OCI-LY7 (cell line): ENCODE measurements at regions not wholly inside any gene's neighbourhood (a gene's known extent, or its start where the extent isn't known, plus 50 kb on each side); places are given as distances from the start of the nearest gene placed in this dataset.

Experiments
- BruUV-seq: library from RNA; stranded (reverse); fragments of 400-500 nt; replicated peaks from 2 replicates; lab custom pipeline; 2021; lab: Mats Ljungman, UMichigan
- CTCF ChIA-PET: fragments of 300-600 bp; sonication (Branson Sonifier 250); formaldehyde crosslinking; loops from one replicate; lab custom pipeline; 2022; ENCODE audit warnings: antibody characterized with exemption; ENCODE audit not compliant: unreplicated experiment; lab: Charles Lee
- POLR2A ChIA-PET: fragments of 300-600 bp; sonication (Branson Sonifier 250); formaldehyde crosslinking; loops from one replicate; lab custom pipeline; 2022; ENCODE audit warnings: antibody characterized with exemption; lab: Charles Lee
- DNase-seq: peaks from one replicate; pipeline ENCODE4 v3.0.0-alpha.2; 2015; ENCODE audit warnings: low spot score
- H2AFZ ChIP-seq: fragments of 200-600 bp; sonication (generic), shearing (Covaris generic); 2 replicates; pipeline ENCODE4 v1.6.1; 2014; ENCODE audit warnings: mild to moderate bottlenecking, antibody characterized with exemption, low read length, moderate library complexity
- H3K27ac ChIP-seq: fragments of 200-600 bp; sonication (generic); 2 replicates; pipeline ENCODE4 v1.5.1; 2014; ENCODE audit warnings: mixed run types, low read depth, mild to moderate bottlenecking, moderate library complexity, low read length, inconsistent platforms; ENCODE audit not compliant: poor library complexity, severe bottlenecking
- H3K36me3 ChIP-seq: fragments of 200-600 bp; sonication (generic); 2 replicates; pipeline ENCODE4 v1.6.1; 2014; ENCODE audit warnings: mild to moderate bottlenecking, antibody characterized with exemption, low read length, moderate library complexity, mixed read lengths; ENCODE audit not compliant: insufficient read depth
- H3K4me1 ChIP-seq: fragments of 200-600 bp; sonication (generic); 2 replicates; pipeline ENCODE4 v1.5.1; 2014; ENCODE audit warnings: mild to moderate bottlenecking, low read length; ENCODE audit not compliant: insufficient read depth, poor library complexity, severe bottlenecking
- H3K4me2 ChIP-seq: fragments of 200-600 bp; sonication (generic); 2 replicates; pipeline ENCODE4 v1.6.1; 2014; ENCODE audit warnings: mild to moderate bottlenecking, low read length
- H3K4me3 ChIP-seq: fragments of 200-600 bp; sonication (generic); 2 replicates; pipeline ENCODE4 v1.5.1; 2014; ENCODE audit warnings: mild to moderate bottlenecking, low read depth, low read length; ENCODE audit not compliant: poor library complexity, severe bottlenecking
- H3K79me2 ChIP-seq: fragments of 200-600 bp; sonication (generic); 2 replicates; pipeline ENCODE4 v1.6.1; 2016; ENCODE audit warnings: low read depth, mild to moderate bottlenecking, low read length, moderate library complexity, mixed read lengths; ENCODE audit not compliant: insufficient read depth
- H3K9me2 ChIP-seq: fragments of 200-600 bp; sonication (generic); 2 replicates; pipeline ENCODE4 v1.6.1; 2016; ENCODE audit warnings: mild to moderate bottlenecking, low read length, mixed read lengths; ENCODE audit not compliant: insufficient read depth
- H3K9me3 ChIP-seq: fragments of 200-600 bp; sonication (generic); 2 replicates; pipeline ENCODE4 v1.6.1; 2014; ENCODE audit warnings: mild to moderate bottlenecking, mixed run types, low read length, mixed read lengths
- H4K20me1 ChIP-seq: fragments of 200-600 bp; sonication (generic); 2 replicates; pipeline ENCODE4 v1.6.1; 2014; ENCODE audit warnings: mild to moderate bottlenecking, antibody characterized with exemption, low read length, moderate library complexity, mixed read lengths; ENCODE audit not compliant: insufficient read depth
- CTCF ChIP-seq: fragments of 200-600 bp; sonication (generic); conservative IDR thresholded peaks from 2 replicates; pipeline ENCODE4 v1.5.1; 2014; ENCODE audit warnings: mild to moderate bottlenecking, antibody characterized with exemption, low read length, moderate library complexity, mixed read lengths
- EZH2phosphoT487 ChIP-seq: fragments of 200-600 bp; sonication (generic); IDR thresholded peaks from 2 replicates; pipeline ENCODE4 v1.6.1; 2018; ENCODE audit warnings: low read depth, borderline replicate concordance, mild to moderate bottlenecking, mixed run types, antibody characterized with exemption, low read length, moderate library complexity, mixed read lengths
- intact Hi-C: fragments of 100-400 bp; cut with micrococcal nuclease; formaldehyde crosslinking; loops from one replicate; pipeline ENCODE4 v1.10.0; 2022; ENCODE audit not compliant: unreplicated experiment

- Histone ChIP-seq H3K79me2 (no peaks in the 10 kb centered on the region), H2AFZ (no peak overlapping the region), H3K36me3 (0 out of 2 replicates have a peak, but pooled peaks cover 10% of the 10 kb centered on the region), H4K20me1 (no peaks in the 10 kb centered on the region), H3K9me2 (no peaks in the 10 kb centered on the region), H3K4me2 (no peak overlapping the region), H3K9me3 (no peaks in the 10 kb centered on the region), H3K4me1 (peaks cover 13% of the 10 kb centered on the region), H3K4me3 (no peak overlapping the region), H3K27ac (no peak overlapping the region)
- DNase-seq = no peak
- intact Hi-C loops = no loop called here
- no TSS peak for BruUV-seq
- TF ChIP-seq CTCF = no peak
- TF ChIP-seq EZH2phosphoT487 = no peak
- ChIA-PET POLR2A (interaction anchor here (0.7 to 1.3 kb wide), 5 partner anchors 9 to 143 kb away, joined by 3 to 6 read pairs (median 4); no protein-coding TSS in a partner anchor), CTCF (no interaction called here)
Observed at GRCh38 chr3:56981445-56982230, 78.8 kb upstream of the SPATA12 start.

DNA sequence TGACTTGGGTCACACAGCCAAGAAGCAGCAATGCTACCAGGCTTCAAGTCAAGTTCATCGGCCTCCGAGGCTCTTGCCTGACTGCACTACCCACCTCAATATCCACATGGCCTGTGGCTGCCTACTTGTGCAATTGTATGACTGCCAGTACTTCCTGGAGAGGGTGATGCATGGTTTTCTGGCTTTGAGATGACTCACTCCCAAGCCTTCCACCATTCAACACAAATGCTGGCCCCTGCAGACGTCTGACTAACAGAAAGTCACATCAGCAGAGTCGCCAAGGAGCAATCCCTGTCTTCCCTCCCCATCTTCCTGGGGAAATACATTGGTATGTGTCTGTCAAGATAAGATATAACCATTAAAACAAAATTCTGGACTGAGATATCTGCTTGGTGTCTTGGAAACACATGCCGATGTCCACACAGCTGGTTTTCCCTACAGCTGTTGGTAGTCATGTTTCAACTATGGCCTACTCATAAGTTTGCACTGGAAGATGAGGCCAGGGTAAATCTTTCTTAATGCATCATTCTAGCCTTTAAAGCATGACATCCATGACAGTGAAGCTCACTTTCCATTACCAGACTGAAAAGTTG is 79.6 kb upstream of the SPATA12 start:
- Histone ChIP-seq H4K20me1 (no peaks in the 10 kb centered on the region), H3K4me2 (no peak overlapping the region), H3K9me3 (no peaks in the 10 kb centered on the region), H3K27ac (no peak overlapping the region), H2AFZ (no peak overlapping the region), H3K36me3 (0 out of 2 replicates have a peak, but pooled peaks cover 10% of the 10 kb centered on the region), H3K4me3 (no peak overlapping the region), H3K4me1 (peaks cover 6% of the 10 kb centered on the region), H3K9me2 (no peaks in the 10 kb centered on the region), H3K79me2 (no peaks in the 10 kb centered on the region)
- no peak for DNase-seq
- CTCF ChIA-PET = no interaction called here
- POLR2A ChIA-PET = interaction anchor here (1.2 to 1.3 kb wide), 2 partner anchors 11 to 64 kb away, joined by 4 to 6 read pairs; no protein-coding TSS in a partner anchor
- no peak for TF ChIP-seq EZH2phosphoT487
- no peak for TF ChIP-seq CTCF
- no TSS peak for BruUV-seq
- intact Hi-C loops = no loop called here

GRCh38 chr3:56980243-56980642 is 80.2 kb upstream of the SPATA12 start:
- Histone ChIP-seq H3K4me2 (no peak overlapping the region), H3K36me3 (0 out of 2 replicates have a peak, but pooled peaks cover 10% of the 10 kb centered on the region), H3K9me3 (no peaks in the 10 kb centered on the region), H4K20me1 (no peaks in the 10 kb centered on the region), H3K4me3 (no peak overlapping the region), H3K9me2 (no peaks in the 10 kb centered on the region), H3K79me2 (no peaks in the 10 kb centered on the region), H3K27ac (no peak overlapping the region), H3K4me1 (no peaks in the 10 kb centered on the region), H2AFZ (no peak overlapping the region)
- no peak for TF ChIP-seq EZH2phosphoT487
- no peak for TF ChIP-seq CTCF
- CTCF ChIA-PET = no interaction called here
- intact Hi-C loops = no loop called here
- POLR2A ChIA-PET = no interaction called here
- no peak for DNase-seq
- no TSS peak for BruUV-seq
